ENCODE measurements at regions not wholly inside any gene's neighbourhood (a gene's known extent, or its start where the extent isn't known, plus 50 kb on each side); places are given as distances from the start of the nearest gene placed in this dataset.

DNA sequence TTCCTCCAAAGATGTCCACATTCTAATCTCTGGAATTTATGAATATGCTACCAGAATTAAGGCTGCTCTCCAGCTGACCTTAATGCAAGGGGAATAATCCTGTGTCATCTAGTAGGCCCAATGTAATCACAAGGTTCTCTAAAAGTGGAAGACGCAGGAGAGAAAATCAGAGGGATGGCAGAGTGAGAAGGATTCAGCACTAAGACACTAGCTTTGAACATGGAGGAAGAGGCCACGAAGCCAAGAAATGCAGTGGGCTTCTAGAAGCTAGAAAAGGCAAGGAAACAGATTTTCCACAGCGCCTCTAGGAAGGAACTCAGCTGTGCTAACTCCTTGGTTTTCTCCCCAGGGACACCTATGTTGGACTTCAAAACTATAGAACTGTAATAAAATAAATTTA, 240.7 kb upstream of the TRAM1L1 start:
- no peak for DNase-seq (ENCODE audit: low read depth in 3 of 3)

GRCh38 chr4:117327491-117327890, 242.1 kb upstream of the TRAM1L1 start:
- DNase-seq (ENCODE audit: low read depth in 3 of 3), result no peak

DNA sequence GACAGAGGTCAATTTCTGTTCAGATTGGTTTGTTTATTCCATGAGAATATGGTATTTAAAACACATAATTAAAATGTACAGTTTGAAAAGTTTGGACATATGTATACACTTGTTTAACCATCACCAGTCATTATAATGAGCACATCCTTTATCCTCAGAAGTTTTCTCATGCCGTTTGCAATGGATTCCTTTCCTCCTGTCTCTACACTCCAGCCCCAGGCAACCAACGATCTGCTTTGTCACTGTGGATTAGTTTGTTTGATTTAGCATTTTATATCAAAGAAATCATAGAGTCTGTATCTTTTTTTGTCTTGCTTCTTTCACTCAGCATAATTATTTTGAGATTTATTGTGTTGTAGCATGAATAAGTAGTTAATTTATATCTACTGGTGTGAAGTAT, 243.0 kb upstream of the TRAM1L1 start:
- DNase-seq (ENCODE audit: low read depth in 3 of 3), result no peak

DNA sequence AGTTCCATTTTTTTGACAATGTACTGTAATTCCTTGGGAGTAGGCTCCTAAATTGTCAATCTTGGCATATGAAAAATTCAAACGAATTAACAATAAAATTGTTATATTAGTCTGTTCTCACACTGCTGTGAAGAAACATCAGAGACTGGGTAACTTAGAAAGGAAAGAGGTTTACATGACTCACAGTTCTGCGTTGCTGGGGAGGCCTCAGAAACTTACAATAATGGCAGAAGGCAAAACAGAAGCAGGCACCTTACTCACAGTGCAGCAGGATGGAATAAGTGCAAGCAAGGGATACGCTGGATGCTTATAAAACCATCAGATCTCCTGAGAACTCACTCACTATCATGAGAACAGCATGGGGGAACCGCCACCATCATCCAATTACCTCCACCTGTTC, 246.4 kb upstream of the TRAM1L1 start:
- no peak for DNase-seq (ENCODE audit: low read depth in 3 of 3)

GRCh38 chr4:117334451-117335188, 249.2 kb upstream of the TRAM1L1 start:
- DNase-seq (ENCODE audit: low read depth in 3 of 3), result no peak

GRCh38 chr4:117357437-117357836, 272.1 kb upstream of the TRAM1L1 start:
- DNase-seq (ENCODE audit: low read depth in 3 of 3), result no peak

- DNase-seq (ENCODE audit: low read depth in 3 of 3), result no peak
These were observed 272.5 kb upstream of the TRAM1L1 start for GRCh38 chr4:117357866-117358265.

- DNase-seq (ENCODE audit: low read depth in 3 of 3), result no peak
These were observed 285.7 kb upstream of the TRAM1L1 start for GRCh38 chr4:117370944-117371668.

GRCh38 chr4:117375101-117375500, 289.7 kb upstream of the TRAM1L1 start:
- DNase-seq (ENCODE audit: low read depth in 3 of 3), result no peak

DNA sequence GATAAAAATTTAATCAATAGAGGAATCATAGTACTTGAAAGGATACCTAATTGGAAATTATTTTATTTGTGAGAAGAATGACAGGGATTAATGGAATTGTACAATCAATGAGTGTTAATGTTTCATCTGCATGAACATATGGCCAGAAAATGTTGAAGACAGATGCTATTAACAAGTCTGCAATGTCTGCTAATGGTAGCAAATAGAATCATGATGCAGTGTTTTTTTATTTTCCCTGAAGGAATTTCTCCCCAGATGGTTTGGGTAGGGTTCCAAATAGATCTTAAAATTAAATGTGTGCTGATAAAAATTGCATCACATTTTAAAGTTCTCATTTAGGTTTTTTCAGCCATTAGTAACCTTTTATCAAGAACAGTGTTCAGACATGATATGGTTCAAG, 291.3 kb upstream of the TRAM1L1 start:
- no peak for DNase-seq (ENCODE audit: low read depth in 3 of 3)

DNA sequence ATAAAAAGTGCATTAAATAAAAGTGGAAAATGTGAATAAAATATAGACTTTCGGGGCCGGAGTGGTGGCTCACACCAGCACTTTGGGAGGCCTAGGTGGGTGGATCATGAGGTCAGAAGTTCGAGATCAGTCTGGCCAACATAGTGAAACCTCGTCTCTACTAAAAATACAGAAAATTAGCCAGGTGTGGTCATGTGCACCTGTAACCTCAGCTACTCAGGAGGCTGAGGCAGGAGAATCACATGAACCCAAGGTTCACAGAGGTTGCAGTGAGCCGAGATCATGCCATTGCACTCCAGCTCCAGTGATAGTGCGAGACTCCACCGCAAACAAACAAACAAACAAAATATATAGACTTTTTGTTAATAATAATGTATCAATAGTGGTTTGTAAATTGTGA, 293.6 kb upstream of the TRAM1L1 start:
- DNase-seq (ENCODE audit: low read depth in 3 of 3), result no peak

DNA sequence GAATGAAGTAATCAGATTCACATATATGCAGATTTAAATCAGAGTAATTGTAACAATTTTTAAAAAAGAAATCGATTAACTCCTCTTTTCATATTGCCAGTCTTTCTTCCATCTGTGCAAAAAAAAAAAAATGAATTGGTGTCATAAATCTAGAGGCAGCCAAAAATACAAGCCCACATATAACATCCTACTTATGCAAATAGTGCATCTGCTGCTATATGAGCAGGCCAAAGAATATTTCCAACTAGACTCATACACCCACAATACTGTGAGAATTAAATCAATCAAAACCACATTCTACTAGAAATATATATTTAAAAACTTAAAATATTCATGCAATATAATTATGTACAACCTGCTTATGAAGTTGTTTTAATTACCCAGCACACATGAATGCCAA, 298.1 kb upstream of the TRAM1L1 start:
- no peak for DNase-seq (ENCODE audit: low read depth in 3 of 3)

DNA sequence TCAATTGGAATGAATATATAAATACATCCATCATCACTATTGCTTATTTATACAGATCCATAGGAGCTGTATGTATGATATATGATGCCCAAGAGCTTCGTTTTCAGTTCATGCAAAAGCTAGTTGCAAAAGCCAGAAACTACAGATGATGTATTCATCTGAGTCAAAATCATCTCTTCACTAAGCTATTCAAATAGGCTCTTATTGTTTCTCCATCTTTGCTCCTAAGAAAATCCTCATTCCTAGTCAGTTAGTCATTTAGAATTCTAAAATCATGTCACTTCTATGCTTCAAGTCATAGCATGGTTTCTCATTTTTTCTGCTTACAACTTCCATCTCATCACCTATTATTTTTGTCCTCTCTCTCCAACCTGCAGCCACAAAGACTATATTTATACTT, 300.1 kb upstream of the TRAM1L1 start:
- no peak for DNase-seq (ENCODE audit: low read depth in 3 of 3)

DNA sequence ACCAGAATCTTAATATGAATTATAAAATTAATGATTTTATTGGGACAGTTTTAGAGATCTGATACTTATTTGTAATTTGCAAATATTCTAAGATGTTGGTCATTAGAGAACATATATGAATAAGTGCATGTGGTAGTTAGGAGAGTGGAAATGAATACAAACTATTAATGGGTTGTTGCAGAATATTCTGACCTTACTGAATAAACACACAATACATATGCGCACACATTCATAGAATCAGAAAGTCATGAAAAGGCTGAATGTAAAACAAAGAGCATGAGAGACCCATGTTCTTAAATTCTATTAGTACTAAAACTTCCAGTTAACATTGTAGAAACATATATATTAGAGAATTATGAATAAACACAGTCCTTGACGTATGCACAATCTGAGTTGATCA, 301.7 kb upstream of the TRAM1L1 start:
- DNase-seq (ENCODE audit: low read depth in 3 of 3), result no peak

DNA sequence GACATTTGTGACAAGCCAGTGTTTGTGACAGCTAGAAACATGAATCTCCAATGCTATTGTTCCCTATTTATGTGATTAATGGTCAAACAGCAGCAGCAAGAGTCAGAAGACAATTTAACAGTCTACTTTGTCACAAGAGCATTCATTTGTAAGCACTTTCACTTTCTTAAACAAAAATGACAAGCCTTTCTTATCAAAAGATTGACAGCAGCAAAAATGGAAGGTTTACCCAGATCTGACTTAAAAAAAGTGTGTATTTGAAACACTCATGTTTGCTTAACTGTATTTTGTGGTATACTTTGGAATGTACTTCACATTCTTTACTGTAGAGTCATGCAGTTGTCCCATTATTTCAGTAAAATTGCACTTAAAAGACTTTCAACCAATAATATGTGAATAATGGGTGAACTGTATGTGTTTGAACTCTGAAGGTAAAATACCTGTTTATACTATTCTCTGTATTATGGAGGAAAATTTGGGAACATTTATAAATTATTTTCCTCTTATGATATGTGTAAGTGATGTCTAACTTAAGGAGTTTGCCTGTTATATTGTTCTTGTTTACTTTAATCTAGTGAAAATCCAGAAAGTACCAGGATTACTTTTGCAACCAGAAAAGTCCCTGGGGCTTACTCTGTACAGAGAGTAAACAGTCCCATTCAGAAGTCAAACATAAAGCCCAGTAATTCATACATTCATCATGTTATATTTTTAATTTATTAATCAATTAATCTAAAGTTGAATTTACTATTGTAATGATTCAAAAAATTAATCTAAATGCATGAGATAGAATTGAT, 314.9 kb upstream of the TRAM1L1 start:
- no peak for DNase-seq (ENCODE audit: low read depth in 3 of 3)

DNA sequence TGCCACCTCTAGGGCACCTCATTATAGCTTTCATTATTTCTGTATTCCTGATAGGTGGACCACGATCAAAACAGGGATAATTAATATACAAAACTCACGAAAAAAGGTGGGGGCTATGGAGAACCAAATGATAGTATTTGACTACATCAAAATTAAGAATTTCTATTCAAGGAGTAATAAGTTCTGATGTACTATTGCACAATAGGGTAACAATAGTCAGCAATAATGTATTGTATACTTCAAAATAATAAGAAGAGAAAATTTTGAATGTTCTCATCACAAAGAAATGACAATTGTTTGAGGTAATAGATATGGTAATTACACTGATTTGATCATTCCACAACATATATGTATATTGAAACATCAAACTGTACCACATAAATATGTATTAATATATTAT, 327.3 kb upstream of the TRAM1L1 start:
- DNase-seq (ENCODE audit: low read depth in 3 of 3), result no peak

GRCh38 chr4:117417856-117418255, 332.5 kb upstream of the TRAM1L1 start:
- DNase-seq (ENCODE audit: low read depth in 3 of 3), result no peak

DNA sequence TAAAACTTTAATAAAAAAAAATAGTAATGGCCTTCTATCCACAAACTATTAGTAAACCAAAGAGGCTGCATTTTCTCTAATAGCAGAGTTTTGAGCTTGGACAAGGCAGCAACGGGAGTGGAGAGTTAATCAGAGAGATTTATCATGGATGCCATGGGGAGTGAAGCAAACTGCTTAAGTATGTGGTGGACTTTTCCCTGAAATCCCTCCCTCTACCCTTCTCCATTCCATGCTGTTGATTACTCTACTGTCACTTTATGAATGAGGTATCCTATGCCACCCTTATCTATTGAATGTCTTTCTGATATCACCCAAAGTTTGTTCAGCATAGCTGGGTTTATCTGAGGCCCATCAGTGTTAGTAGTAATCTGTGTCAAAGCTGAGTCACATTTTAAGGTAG, 335.6 kb upstream of the TRAM1L1 start:
- DNase-seq (ENCODE audit: low read depth in 3 of 3), result no peak

DNA sequence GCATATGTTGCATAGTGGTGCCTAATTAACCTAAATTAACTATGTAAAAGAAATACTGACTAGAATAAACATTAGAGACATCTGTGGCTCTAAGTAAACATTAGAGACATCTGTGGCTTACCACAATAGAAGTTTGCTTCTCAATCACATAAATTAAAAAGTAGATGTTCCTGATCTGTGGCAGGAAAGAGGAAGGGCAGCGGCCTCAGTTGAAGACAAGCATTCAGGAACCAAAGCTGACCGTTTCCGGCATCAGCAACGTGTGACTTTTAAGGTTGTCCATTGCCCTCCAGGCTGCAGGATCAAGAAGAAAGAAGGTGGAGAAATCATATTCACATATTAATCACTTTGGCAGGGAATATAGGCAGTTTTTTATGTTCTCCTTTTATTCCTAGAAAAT, 336.3 kb upstream of the TRAM1L1 start:
- DNase-seq (ENCODE audit: low read depth in 3 of 3), result no peak

DNA sequence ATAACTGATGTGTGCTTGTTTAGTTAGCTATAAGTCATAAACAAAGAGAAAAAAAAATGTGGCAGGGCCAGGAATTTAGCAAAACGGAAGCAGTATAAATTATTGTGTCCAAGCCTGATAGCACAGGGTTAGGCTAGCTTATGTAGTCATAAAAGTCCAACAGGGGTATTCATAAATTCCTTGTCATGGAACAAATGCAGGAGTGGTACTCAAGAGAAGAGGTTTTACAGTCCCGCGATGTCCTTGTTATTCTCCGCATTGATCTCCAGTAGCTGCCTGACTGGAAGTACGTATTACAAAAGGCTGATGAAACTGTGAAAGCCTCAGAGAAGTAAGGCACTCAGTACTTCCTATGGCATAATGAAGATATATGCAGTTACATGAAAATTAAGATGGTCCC, 336.9 kb upstream of the TRAM1L1 start:
- DNase-seq (ENCODE audit: low read depth in 3 of 3), result no peak

- no peak for DNase-seq (ENCODE audit: low read depth in 3 of 3)
These were observed 340.3 kb upstream of the TRAM1L1 start for GRCh38 chr4:117425636-117426035.

- DNase-seq (ENCODE audit: low read depth in 3 of 3), result no peak
These were observed 343.2 kb upstream of the TRAM1L1 start for GRCh38 chr4:117428536-117428935.

DNA sequence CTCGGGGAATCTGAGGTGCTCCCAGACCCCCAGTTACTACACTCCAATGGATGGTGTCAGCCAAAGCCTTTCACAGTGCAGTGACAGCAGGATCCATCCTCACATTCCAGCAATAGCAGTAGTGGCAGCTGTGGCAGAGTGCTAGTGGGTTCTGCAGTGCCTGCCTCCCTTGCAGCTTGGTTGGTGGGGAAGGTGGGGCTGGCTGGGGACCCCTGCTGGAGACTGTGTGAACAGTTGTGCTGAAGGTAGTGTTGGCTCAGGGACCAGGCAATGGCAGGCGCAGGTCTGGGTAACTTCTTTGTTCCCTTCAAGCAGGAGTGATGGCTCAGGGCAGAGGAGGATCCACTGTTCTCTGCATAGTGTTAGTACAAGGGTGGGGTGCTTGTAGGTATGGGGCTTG, 343.7 kb upstream of the TRAM1L1 start:
- no peak for DNase-seq (ENCODE audit: low read depth in 3 of 3)
